Prostate gland (tissue), 2 donors: ENCODE measurements at regions not wholly inside any gene's neighbourhood (a gene's known extent, or its start where the extent isn't known, plus 50 kb on each side); places are given as distances from the start of the nearest gene placed in this dataset.

Experiments used
- POLR2AphosphoS5 ChIP-seq: sonication (generic); formaldehyde crosslinking; IDR thresholded peaks from one replicate; pipeline ENCODE4 v1.6.1; 2017; ENCODE audit warnings: antibody characterized with exemption
- TF ChIP-seq, protein P1 (sequence below), 4 experiments: fragments of 200-600 bp in 2 of 4; fragments of 450-650 bp in 2 of 4; sonication (generic) in 2 of 4; IDR thresholded peaks; 1 replicate in 3 of 4; 2 replicates in 1 of 4; pipeline ENCODE4 v1.5.1; 2016 to 2019; ENCODE audit warnings: antibody characterized with exemption in 4 of 4, mild to moderate bottlenecking in 2 of 4, moderate library complexity in 2 of 4

- no peak for TF ChIP-seq POLR2AphosphoS5
- TF ChIP-seq, protein P1, sequence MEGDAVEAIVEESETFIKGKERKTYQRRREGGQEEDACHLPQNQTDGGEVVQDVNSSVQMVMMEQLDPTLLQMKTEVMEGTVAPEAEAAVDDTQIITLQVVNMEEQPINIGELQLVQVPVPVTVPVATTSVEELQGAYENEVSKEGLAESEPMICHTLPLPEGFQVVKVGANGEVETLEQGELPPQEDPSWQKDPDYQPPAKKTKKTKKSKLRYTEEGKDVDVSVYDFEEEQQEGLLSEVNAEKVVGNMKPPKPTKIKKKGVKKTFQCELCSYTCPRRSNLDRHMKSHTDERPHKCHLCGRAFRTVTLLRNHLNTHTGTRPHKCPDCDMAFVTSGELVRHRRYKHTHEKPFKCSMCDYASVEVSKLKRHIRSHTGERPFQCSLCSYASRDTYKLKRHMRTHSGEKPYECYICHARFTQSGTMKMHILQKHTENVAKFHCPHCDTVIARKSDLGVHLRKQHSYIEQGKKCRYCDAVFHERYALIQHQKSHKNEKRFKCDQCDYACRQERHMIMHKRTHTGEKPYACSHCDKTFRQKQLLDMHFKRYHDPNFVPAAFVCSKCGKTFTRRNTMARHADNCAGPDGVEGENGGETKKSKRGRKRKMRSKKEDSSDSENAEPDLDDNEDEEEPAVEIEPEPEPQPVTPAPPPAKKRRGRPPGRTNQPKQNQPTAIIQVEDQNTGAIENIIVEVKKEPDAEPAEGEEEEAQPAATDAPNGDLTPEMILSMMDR (IDR thresholded peaks at IDR 0.05): no peak
These were observed 180.2 kb downstream of the CCT6B start for GRCh38 chr17:34781071-34781470.
